ENCODE measurements at regions not wholly inside any gene's neighbourhood (a gene's known extent, or its start where the extent isn't known, plus 50 kb on each side); places are given as distances from the start of the nearest gene placed in this dataset.

DNA sequence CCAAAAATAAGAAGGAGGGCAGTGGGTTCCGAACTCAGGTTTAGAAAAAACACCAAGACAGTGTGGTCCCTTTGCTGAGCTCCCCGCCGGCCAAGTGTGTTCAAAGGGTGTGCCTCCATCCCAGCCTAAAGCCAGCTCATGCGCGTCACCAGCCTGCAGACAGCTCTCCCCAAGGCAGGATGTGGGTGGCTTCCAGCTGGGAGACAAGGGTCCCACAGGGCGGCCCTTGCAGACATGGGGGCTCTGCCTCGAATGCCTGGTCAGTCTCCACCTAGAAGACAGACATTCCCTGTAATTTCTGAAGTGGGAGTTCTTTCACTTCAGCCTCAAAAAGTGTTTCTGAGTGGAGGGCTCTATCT is 135.8 kb upstream of the GPC1 start:
- DNase-seq = no peak

DNA sequence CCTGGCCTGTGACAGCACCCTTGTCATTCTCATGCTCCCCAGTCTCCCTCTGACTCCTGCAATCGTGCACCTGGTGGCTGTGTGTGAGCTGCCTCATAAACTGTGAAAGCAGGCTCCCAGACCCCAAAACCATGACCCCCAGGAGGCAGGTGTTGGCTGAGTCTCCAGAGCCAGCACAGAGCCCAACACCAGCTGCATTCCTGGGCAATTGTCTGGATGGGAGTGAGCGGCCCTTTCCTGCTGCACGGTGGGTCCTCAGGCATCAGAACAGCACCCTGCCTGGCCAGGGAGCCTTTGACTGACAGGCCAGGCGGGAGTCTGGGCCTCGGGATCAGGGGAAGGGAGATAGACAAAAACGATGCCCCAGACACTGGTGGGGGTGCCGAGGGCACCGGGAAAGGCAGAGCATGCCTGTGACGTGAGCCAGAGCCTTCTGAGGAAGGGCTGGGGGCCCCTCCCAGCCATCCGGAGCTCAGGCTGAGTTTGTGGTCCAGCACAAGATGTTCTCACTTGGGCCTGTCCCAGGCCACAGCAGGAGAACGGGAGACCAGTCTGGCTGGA is 135.1 kb upstream of the GPC1 start:
- DNase-seq = no peak

DNA sequence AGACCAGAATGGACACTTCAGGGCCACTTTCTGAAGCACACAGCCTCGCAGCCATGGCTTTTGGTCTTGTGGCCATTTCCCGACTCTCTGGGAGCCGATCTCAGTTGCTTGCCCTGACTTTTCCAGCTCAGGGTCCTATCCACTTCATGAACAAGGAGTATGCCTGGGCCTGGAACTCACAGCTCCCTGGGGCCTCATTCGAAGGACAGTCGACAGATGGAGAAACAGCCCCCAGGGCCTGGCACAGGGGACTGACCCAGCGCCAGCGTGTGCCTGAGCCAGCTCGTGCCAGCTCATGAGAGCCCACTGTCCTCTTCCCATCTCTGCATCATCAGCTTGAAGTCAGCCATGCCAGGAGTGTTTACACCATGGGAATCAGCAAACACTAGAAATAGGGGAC is 134.6 kb upstream of the GPC1 start:
- no peak for DNase-seq

DNA sequence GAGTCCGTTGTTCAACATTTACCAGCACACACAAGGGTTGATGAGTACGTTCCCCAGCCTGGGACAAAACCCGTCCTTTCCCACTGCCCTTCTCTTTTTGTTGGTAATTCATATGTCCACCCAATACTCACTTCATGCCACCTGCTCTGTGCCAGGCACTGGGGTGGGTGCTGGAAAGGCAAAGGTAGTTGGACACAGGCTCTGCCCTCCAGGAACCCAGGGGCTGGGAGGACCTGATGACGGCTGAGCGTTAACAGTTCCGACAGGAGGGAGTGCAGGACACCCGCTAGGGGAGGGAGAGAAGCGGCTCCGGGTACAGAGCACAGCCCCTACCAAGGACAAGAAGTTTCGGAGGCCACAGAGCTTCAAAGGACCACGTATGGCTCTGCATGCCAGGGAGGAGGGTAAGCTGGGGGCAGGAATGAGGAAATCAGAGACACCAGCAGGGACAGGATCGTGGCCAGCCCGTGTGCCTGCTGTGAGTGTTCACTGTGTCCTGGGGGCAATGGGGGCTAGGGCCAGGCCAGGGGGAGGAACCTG is 134.1 kb upstream of the GPC1 start:
- no peak for DNase-seq

GRCh38 chr2:240302041-240302440 is 133.4 kb upstream of the GPC1 start:
- no peak for DNase-seq

- DNase-seq = no peak
Measured at GRCh38 chr2:240302933-240303595, 132.4 kb upstream of the GPC1 start.

DNA sequence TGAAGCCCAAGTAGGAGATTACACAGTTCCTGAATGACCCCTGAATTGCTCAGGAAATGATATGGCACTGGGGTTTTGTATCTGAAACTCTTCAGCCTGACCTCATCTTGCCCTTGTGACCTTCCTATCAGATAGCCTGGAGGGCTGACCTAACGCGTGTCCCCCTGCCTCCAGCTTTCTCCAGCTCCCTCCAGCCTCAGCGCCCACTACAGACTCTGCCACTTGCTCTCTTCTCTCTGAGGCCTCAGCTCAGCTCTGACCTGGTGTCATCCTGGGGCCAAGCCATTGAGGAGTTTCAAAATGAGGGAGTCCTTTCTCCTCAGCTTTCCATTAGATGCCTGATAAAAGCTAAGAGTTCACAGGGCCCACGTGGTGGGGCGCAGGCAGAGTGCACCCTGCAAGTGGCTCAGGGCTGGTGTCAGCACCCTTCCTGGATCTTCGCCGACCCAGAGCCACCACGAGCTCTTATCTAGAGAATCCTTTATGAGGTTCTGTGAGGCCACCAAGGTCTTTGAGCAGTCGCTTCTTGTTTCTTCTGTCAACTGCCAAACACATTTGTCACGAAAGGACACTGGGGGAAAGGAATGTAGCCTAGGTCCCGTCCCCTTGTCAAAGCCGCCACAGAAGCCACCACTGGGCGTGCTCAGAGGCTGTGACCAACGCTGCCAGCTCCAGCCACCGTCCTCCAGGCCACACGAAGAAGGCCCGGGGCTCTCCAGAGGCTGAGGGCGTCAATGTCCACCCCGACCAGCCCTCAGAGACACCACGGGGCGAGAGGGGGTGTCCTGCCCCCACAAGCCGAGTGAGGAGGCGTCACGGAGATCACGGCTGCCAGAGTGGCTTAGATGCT is 131.3 kb upstream of the GPC1 start:
- no peak for DNase-seq

DNA sequence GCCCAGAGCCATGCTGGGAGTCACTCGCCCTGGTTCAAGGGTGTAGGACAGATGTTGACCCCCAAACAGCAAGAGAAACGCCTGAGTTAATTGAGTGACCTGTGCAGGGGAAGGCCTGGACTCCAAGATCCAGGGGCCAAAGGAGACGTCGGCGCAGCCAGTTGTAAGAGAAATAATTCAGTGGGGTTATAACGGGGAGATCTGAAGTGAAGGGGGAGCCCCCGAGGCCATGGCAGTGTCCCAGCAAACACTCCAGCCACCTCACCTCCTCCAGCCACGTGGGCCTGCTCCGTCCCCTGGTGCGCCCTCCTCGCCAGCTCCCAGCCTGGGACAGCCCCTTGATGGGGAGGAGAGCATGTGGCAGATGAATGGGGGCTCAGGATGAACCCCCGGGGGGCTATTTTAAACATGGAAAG is 130.7 kb upstream of the GPC1 start:
- DNase-seq = no peak

- no peak for DNase-seq
Measured at GRCh38 chr2:240305369-240305962, 130.0 kb upstream of the GPC1 start.

DNA sequence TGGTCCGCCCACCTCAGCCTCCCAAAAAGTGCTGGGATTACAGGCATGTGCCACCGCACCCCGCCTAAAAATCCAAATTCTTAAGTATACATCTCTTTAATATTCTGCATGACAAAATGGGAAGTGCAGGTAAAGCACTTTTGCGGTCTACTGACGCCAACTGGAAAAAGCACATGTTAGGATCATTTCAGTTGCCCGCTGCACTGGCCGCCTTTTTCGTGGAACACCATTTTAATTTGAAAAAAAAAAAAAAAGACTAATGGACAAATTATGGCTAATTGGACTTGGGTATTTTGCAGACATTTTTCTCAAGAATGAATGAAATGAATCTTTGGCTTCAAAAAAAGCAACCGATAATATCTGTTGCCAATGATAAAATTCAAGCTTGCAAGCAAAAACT is 129.3 kb upstream of the GPC1 start:
- DNase-seq = no peak

DNA sequence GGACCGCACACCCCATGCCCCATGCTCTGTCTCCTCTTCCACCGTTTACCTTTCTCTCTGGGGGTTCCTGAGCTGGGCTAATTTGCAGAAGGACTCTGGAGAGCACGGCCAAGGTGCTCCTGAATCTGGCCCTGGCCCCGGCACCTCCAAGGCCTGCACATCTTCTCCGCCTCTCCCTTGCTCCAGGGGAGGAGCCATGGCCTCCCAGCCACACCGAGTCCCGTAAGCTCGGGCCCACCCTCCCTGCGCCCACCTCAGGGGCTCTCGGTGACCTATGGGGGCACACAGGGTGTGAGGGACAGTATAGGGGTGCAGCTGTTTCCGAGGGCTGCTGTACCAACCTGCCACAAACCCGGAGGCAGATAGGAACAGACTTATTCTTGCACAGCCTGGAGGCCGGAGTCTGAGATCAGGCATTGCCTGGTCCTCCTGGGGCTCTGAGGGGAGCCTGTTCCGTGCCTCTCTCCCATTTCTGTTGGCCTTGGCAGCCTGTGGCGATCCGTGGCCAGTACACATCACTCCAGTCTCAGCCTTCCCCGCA is 127.3 kb upstream of the GPC1 start:
- no peak for DNase-seq

- DNase-seq = no peak
Measured at GRCh38 chr2:240309214-240309613, 126.2 kb upstream of the GPC1 start.

DNA sequence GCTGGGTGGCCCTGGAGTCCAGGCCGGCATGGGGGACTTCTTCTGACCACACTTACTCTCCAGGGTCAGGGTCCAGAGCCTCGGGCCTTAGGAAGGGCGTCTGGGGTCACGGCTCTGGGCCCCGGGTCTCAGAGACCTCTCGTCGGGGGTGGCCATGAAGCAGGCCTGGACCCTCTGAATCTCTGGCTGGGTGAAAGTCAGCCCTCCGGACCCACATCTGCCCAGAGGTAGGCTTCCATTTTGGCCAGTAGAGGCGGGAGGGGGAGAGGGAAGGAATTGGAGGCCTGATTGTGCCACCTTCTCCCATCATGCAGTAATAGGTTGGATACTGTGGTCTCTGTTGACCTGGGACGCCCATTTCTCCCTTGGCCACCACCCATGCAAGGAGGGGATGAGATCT is 125.3 kb upstream of the GPC1 start:
- DNase-seq = no peak

- no peak for DNase-seq
Measured at GRCh38 chr2:240310645-240311044, 124.8 kb upstream of the GPC1 start.

DNA sequence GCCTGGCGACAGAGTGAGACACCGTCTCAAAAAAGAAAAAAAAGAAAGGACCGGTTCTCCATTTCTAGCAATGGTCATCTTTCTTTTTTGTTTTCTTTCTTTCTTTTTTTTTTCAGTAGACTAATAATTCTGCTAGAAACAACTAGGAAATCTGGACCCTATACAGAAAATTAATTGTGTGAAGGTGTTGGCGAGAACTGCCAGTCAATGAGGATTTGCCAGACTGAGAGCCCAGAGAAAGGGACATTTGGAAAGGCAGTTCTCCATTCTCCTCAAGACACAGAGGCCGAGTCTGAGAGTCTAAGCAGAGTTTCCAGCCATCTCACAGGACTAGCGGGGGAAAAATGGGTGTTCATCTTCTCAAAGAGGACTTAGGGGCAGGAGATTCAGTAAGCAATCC is 123.6 kb upstream of the GPC1 start:
- DNase-seq = no peak

- no peak for DNase-seq
Measured at GRCh38 chr2:240319221-240319854, 116.1 kb upstream of the GPC1 start.

- no peak for DNase-seq
Measured at GRCh38 chr2:240319855-240320203, 115.6 kb upstream of the GPC1 start.

GRCh38 chr2:240320204-240320993 is 115.1 kb upstream of the GPC1 start:
- no peak for DNase-seq

DNA sequence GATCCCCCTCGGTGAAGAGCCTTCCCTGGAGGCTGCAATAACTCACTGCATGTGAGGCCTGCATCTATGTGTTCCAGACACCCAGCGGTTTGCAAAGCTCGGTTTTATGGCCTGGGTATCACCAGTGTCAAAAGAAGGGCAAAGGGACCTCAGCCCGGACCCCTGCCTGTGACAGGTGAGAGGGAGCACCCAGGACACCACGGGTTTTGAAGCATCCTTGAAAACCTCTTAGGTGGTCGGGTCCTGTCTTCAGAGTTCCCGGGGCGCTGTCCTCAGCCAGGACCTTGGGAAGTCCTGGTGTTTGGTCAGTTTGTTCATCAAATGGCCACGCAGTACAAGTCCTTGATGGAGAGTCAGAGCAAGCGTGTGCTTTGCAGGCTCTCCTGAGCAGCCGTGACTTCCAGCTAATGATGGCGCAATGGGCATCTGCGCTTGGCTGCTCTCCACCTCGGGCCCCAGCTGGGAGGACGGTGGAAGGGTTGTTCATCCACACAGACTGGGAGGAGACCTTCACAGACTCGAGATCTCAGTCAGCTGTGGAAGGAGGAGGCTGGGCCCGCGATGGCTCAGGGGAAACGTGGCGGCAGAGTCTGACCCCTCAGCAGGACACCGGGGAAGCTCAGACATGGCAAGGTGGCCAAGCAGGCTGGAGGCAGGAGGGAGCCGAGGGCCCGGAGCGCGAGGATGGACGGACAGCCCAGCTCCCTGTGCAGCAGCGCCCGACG is 113.1 kb upstream of the GPC1 start:
- no peak for DNase-seq

DNA sequence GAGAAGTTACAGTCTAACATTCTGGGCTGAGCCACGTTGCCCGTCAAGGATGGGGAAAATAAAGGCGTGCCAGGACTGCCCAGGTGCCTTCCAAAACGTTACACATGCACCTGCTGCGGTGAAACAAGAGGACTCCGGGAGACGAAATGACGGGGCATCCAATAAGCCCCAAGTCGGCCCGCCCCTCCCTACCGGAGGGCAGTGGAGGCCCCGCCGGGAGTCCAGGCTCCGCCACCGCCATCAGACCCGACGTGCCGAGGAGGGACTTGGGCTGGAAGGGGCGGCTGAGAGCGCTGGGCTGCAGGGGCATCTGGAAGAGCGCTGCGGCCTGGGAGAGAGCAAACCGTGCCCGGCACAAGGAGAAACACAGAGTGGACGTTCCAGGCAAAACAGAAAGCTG is 112.5 kb upstream of the GPC1 start:
- DNase-seq = no peak

DNA sequence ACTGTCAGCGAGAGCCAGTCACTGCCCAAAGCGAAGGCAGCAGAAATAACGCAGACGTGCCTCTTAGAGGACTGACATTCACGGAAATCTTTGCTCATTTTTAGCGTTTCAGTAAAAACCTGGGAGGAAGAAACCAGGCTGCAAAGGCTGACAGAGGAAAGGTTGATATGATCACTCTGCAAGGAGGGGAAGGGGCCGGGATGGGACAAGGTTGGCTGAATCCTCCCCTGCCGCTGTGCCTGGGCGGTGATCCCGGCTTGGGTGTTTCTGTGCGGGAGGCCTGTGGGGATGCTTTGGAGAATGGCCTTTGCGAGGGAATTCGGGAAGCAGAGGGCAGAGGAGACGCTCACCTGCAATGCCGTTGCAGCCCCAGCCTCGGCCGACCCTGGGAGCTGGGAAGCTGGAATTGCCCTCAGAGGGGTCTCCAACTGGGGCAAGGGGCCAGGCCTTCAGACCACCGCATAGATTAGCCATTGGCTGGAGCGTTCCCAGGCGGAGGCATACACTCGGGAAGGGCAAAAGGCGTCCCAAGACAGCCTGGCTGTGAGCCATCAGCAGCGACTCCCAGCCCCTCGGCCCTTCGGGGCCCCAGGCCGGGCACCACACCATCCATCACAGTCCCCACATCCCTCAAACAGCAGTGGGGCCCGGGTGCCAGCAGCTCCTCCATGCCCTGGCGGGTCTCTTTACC is 111.7 kb upstream of the GPC1 start:
- DNase-seq = no peak

Data from central memory CD4-positive, alpha-beta T cell (primary cell).